GM19455 (cell line): ENCODE measurements at regions not wholly inside any gene's neighbourhood (a gene's known extent, or its start where the extent isn't known, plus 50 kb on each side); places are given as distances from the start of the nearest gene placed in this dataset.

ENCODE experiments used
- ATAC-seq: cut with Tn5 transposase; IDR thresholded peaks from one replicate; pipeline ENCODE4 v1.9.1; 2021; ENCODE audit not compliant: unreplicated experiment

- no peak for ATAC-seq
Measured at GRCh38 chr20:22257912-22258311, 326.5 kb downstream of the FOXA2 start.

- no peak for ATAC-seq
Measured at GRCh38 chr20:22248051-22248667, 336.2 kb downstream of the FOXA2 start.

GRCh38 chr20:22245139-22245538 lies 339.2 kb downstream of the FOXA2 start:
- ATAC-seq, result no peak

GRCh38 chr20:22243067-22243466 lies 341.3 kb downstream of the FOXA2 start:
- ATAC-seq, result no peak

- no peak for ATAC-seq
Measured at GRCh38 chr20:22241609-22242008, 342.8 kb downstream of the FOXA2 start.

GRCh38 chr20:22232923-22233322 lies 351.4 kb downstream of the FOXA2 start:
- no peak for ATAC-seq

- ATAC-seq, result no peak
Measured at GRCh38 chr20:22232473-22232872, 351.9 kb downstream of the FOXA2 start.

- ATAC-seq, result no peak
Measured at GRCh38 chr20:22226849-22227700, 357.3 kb downstream of the FOXA2 start.

GRCh38 chr20:22223236-22223635 lies 361.1 kb downstream of the FOXA2 start:
- no peak for ATAC-seq

GRCh38 chr20:22217712-22218352 lies 366.5 kb downstream of the FOXA2 start:
- no peak for ATAC-seq

- no peak for ATAC-seq
Measured at GRCh38 chr20:22216984-22217383, 367.4 kb downstream of the FOXA2 start.

GRCh38 chr20:22214296-22214695 lies 370.1 kb downstream of the FOXA2 start:
- ATAC-seq, result no peak

- no peak for ATAC-seq
Measured at GRCh38 chr20:22213271-22213670, 371.1 kb downstream of the FOXA2 start.

GRCh38 chr20:22207280-22207679 lies 377.1 kb downstream of the FOXA2 start:
- ATAC-seq, result no peak

GRCh38 chr20:22204801-22205200 lies 379.6 kb downstream of the FOXA2 start:
- ATAC-seq, result no peak

GRCh38 chr20:22182148-22182547 lies 402.2 kb downstream of the FOXA2 start:
- no peak for ATAC-seq

- no peak for ATAC-seq
Measured at GRCh38 chr20:22180244-22180643, 404.1 kb downstream of the FOXA2 start.

- no peak for ATAC-seq
Measured at GRCh38 chr20:22160101-22160652, 424.2 kb downstream of the FOXA2 start.

- ATAC-seq, result no peak
Measured at GRCh38 chr20:22159276-22159675, 425.1 kb downstream of the FOXA2 start.

GRCh38 chr20:22127587-22127986 lies 422.1 kb downstream of the PAX1 start:
- ATAC-seq, result no peak

- no peak for ATAC-seq
Measured at GRCh38 chr20:22106308-22106938, 401.0 kb downstream of the PAX1 start.
